ENCODE measurements at regions not wholly inside any gene's neighbourhood (a gene's known extent, or its start where the extent isn't known, plus 50 kb on each side); places are given as distances from the start of the nearest gene placed in this dataset.
"Not testable (repeated sequence)": the region's sequence is repeated elsewhere in the genome, so short reads cannot be mapped to it uniquely, and the experiment has no call there.

- Mint-ChIP-seq H3K27ac (no peak overlapping the region), H3K4me1 (no peaks in the 10 kb centered on the region), H3K27me3 (no peaks in the 10 kb centered on the region), H3K4me3 (no peak overlapping the region), H3K36me3 (ENCODE audit: low read depth) (no peaks in the 10 kb centered on the region)
- DNase-seq (no peak), ATAC-seq (no peak)
- no peaks in the 10 kb centered on the region for H3K9me3 ChIP-seq (ENCODE audit: control insufficient read depth, low read length, poor library complexity, severe bottlenecking)
Observed at GRCh38 chr2:21833767-21834166, 710.0 kb downstream of the TDRD15 start.

GRCh38 chr2:21836261-21836660 is 712.5 kb downstream of the TDRD15 start:
- no peaks in the 10 kb centered on the region for H3K36me3 Mint-ChIP-seq (ENCODE audit: low read depth)
- no peak overlapping the region for H3K27ac Mint-ChIP-seq
- no peak overlapping the region for H3K4me3 Mint-ChIP-seq

GRCh38 chr2:21836719-21837118 is 713.0 kb downstream of the TDRD15 start:
- Mint-ChIP-seq H3K27me3 (no peaks in the 10 kb centered on the region), H3K4me1 (no peaks in the 10 kb centered on the region), H3K36me3 (ENCODE audit: low read depth) (no peaks in the 10 kb centered on the region), H3K27ac (no peak overlapping the region), H3K4me3 (no peak overlapping the region)
- H3K9me3 ChIP-seq (ENCODE audit: control insufficient read depth, low read length, poor library complexity, severe bottlenecking) = peaks cover 2% of the 10 kb centered on the region
- ATAC-seq (no peak), DNase-seq (no peak)

More at GRCh38 chr2:21836261-21836660, 712.5 kb downstream of the TDRD15 start:
- no peak for DNase-seq
- Mint-ChIP-seq H3K27me3 (no peaks in the 10 kb centered on the region), H3K4me1 (no peaks in the 10 kb centered on the region)
- peaks cover 2% of the 10 kb centered on the region for H3K9me3 ChIP-seq (ENCODE audit: control insufficient read depth, low read length, poor library complexity, severe bottlenecking)
- no peak for ATAC-seq

- Mint-ChIP-seq H3K27me3 (no peaks in the 10 kb centered on the region), H3K36me3 (ENCODE audit: low read depth) (no peaks in the 10 kb centered on the region), H3K4me1 (no peaks in the 10 kb centered on the region), H3K4me3 (no peak overlapping the region), H3K27ac (no peak overlapping the region)
- ATAC-seq = no peak
- peaks cover 2% of the 10 kb centered on the region for H3K9me3 ChIP-seq (ENCODE audit: control insufficient read depth, low read length, poor library complexity, severe bottlenecking)
- DNase-seq = no peak
Observed at GRCh38 chr2:21837168-21837960, 713.6 kb downstream of the TDRD15 start.

- no peaks in the 10 kb centered on the region for H3K4me1 Mint-ChIP-seq
- H3K9me3 ChIP-seq (ENCODE audit: control insufficient read depth, low read length, poor library complexity, severe bottlenecking) = peaks cover 2% of the 10 kb centered on the region
- H3K27ac Mint-ChIP-seq = no peak overlapping the region
- no peaks in the 10 kb centered on the region for H3K27me3 Mint-ChIP-seq
- H3K36me3 Mint-ChIP-seq (ENCODE audit: low read depth) = no peaks in the 10 kb centered on the region
- DNase-seq (no peak), ATAC-seq (no peak)
- no peak overlapping the region for H3K4me3 Mint-ChIP-seq
Observed at GRCh38 chr2:21841341-21841740, 717.6 kb downstream of the TDRD15 start.

GRCh38 chr2:21850367-21850766 is 726.6 kb downstream of the TDRD15 start:
- ATAC-seq; H3K4me1 Mint-ChIP-seq; H3K4me3 Mint-ChIP-seq; H3K27ac Mint-ChIP-seq; H3K36me3 Mint-ChIP-seq (ENCODE audit: low read depth); H3K9me3 ChIP-seq (ENCODE audit: control insufficient read depth, low read length, poor library complexity, severe bottlenecking); DNase-seq; H3K27me3 Mint-ChIP-seq: not testable (repeated sequence)

- H3K4me1 Mint-ChIP-seq = no peaks in the 10 kb centered on the region
- no peaks in the 10 kb centered on the region for H3K36me3 Mint-ChIP-seq (ENCODE audit: low read depth)
- H3K4me3 Mint-ChIP-seq = no peak overlapping the region
- ATAC-seq (no peak), DNase-seq (no peak)
- H3K9me3 ChIP-seq (ENCODE audit: control insufficient read depth, low read length, poor library complexity, severe bottlenecking) = no peaks in the 10 kb centered on the region
- no peak overlapping the region for H3K27ac Mint-ChIP-seq
- no peaks in the 10 kb centered on the region for H3K27me3 Mint-ChIP-seq
Observed at GRCh38 chr2:21854938-21855337, 731.2 kb downstream of the TDRD15 start.

- H3K9me3 ChIP-seq (ENCODE audit: control insufficient read depth, low read length, poor library complexity, severe bottlenecking) = no peaks in the 10 kb centered on the region
- no peaks in the 10 kb centered on the region for H3K4me1 Mint-ChIP-seq
- H3K4me3 Mint-ChIP-seq = no peak overlapping the region
- ATAC-seq = no peak
- H3K36me3 Mint-ChIP-seq (ENCODE audit: low read depth) = no peaks in the 10 kb centered on the region
- no peaks in the 10 kb centered on the region for H3K27me3 Mint-ChIP-seq
- DNase-seq = no peak
- H3K27ac Mint-ChIP-seq = no peak overlapping the region
Observed at GRCh38 chr2:21856708-21857107, 732.9 kb downstream of the TDRD15 start.

- no peaks in the 10 kb centered on the region for H3K9me3 ChIP-seq (ENCODE audit: control insufficient read depth, low read length, poor library complexity, severe bottlenecking)
- Mint-ChIP-seq H3K4me1 (no peaks in the 10 kb centered on the region), H3K36me3 (ENCODE audit: low read depth) (no peaks in the 10 kb centered on the region), H3K4me3 (no peak overlapping the region), H3K27me3 (no peaks in the 10 kb centered on the region), H3K27ac (no peak overlapping the region)
- DNase-seq (no peak), ATAC-seq (no peak)
Observed at GRCh38 chr2:21860907-21861306, 737.1 kb downstream of the TDRD15 start.

GRCh38 chr2:21866316-21866715 is 742.5 kb downstream of the TDRD15 start:
- ATAC-seq (no peak), DNase-seq (no peak)
- Mint-ChIP-seq H3K27me3 (no peaks in the 10 kb centered on the region), H3K4me3 (no peak overlapping the region), H3K27ac (no peak overlapping the region), H3K36me3 (ENCODE audit: low read depth) (no peaks in the 10 kb centered on the region), H3K4me1 (no peaks in the 10 kb centered on the region)
- H3K9me3 ChIP-seq (ENCODE audit: control insufficient read depth, low read length, poor library complexity, severe bottlenecking) = no peaks in the 10 kb centered on the region

- ATAC-seq = no peak
- Mint-ChIP-seq H3K4me1 (no peaks in the 10 kb centered on the region), H3K36me3 (ENCODE audit: low read depth) (no peaks in the 10 kb centered on the region)
Observed at GRCh38 chr2:21887881-21888280, 764.1 kb downstream of the TDRD15 start.

GRCh38 chr2:21890041-21890440 is 766.3 kb downstream of the TDRD15 start:
- DNase-seq (no peak), ATAC-seq (no peak)
- Mint-ChIP-seq H3K27ac (no peak overlapping the region), H3K36me3 (ENCODE audit: low read depth) (no peaks in the 10 kb centered on the region), H3K4me3 (no peak overlapping the region), H3K27me3 (no peaks in the 10 kb centered on the region), H3K4me1 (no peaks in the 10 kb centered on the region)
- H3K9me3 ChIP-seq (ENCODE audit: control insufficient read depth, low read length, poor library complexity, severe bottlenecking) = no peaks in the 10 kb centered on the region

More at GRCh38 chr2:21887881-21888280, 764.1 kb downstream of the TDRD15 start:
- no peak for DNase-seq
- peaks cover 3% of the 10 kb centered on the region for H3K9me3 ChIP-seq (ENCODE audit: control insufficient read depth, low read length, poor library complexity, severe bottlenecking)
- Mint-ChIP-seq H3K27me3 (no peaks in the 10 kb centered on the region), H3K27ac (no peak overlapping the region), H3K4me3 (no peak overlapping the region)

GRCh38 chr2:21890716-21891115 is 766.9 kb downstream of the TDRD15 start:
- H3K4me3 Mint-ChIP-seq = no peak overlapping the region
- no peaks in the 10 kb centered on the region for H3K9me3 ChIP-seq (ENCODE audit: control insufficient read depth, low read length, poor library complexity, severe bottlenecking)
- no peaks in the 10 kb centered on the region for H3K27me3 Mint-ChIP-seq
- H3K27ac Mint-ChIP-seq = no peak overlapping the region
- no peaks in the 10 kb centered on the region for H3K4me1 Mint-ChIP-seq
- no peaks in the 10 kb centered on the region for H3K36me3 Mint-ChIP-seq (ENCODE audit: low read depth)
- DNase-seq (no peak), ATAC-seq (no peak)

GRCh38 chr2:21891191-21891590 is 767.4 kb downstream of the TDRD15 start:
- Mint-ChIP-seq H3K4me1 (no peaks in the 10 kb centered on the region), H3K27me3 (no peaks in the 10 kb centered on the region), H3K4me3 (no peak overlapping the region), H3K36me3 (ENCODE audit: low read depth) (no peaks in the 10 kb centered on the region), H3K27ac (no peak overlapping the region)
- DNase-seq = no peak
- H3K9me3 ChIP-seq (ENCODE audit: control insufficient read depth, low read length, poor library complexity, severe bottlenecking) = no peaks in the 10 kb centered on the region
- no peak for ATAC-seq
